ENCODE measurements at regions not wholly inside any gene's neighbourhood (a gene's known extent, or its start where the extent isn't known, plus 50 kb on each side); places are given as distances from the start of the nearest gene placed in this dataset.

DNA sequence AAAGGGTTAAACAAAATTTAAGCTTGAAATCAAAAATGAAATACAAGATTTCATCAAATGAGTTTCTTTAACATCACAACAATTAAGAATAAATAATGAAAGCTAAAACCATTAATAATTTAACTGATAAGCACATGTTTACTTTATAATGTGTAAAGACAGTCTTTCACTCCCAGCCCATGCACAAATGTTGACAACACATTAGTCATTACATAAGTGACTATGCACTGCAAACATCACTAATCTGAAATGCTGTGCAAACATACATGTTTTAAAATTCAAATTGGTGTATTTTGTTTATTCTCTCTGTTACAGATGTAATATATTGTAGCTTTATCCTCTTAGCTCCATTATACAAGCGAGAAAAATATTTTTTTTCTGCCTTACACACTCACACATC, 220.6 kb upstream of the CPXCR1 start:
- no peak overlapping the region for H3K4me3 ChIP-seq (ENCODE audit: low read depth in 2 of 2, low read length in 2 of 2)
- ATAC-seq = no peak
- POLR2A ChIA-PET = no interaction called here

DNA sequence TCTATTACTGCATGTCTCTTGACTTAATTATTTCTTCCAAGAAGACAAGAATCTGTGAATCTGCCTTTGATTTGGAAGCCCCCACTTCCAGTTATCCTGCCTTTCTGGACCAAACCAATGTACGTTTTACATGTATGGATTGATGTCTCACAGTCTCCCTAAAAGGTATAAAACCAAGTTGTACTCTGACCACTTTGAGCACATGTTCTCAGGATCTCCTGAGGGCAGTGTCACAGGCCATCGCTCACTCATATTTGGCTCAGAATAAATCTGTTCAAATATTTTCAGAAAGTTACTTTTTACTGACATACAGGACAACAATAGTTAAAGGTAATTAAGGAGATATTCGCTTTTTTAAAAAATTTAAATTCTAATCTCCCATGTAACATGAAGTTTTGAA, 188.6 kb upstream of the CPXCR1 start:
- Histone ChIP-seq H3K4me3 (ENCODE audit: low read depth in 2 of 2, low read length in 2 of 2) (no peak overlapping the region), H3K36me3 (ENCODE audit: control insufficient read depth, insufficient read depth, low read length) (no peaks in the 10 kb centered on the region), H3K4me1 (ENCODE audit: control insufficient read depth, insufficient read depth, low read length) (no peaks in the 10 kb centered on the region), H3K27ac (ENCODE audit: low read length) (no peak overlapping the region), H3K9me3 (ENCODE audit: control insufficient read depth, insufficient read depth, low read depth, low read length) (no peaks in the 10 kb centered on the region), H3K27me3 (ENCODE audit: control insufficient read depth, insufficient read depth, low read length) (no peaks in the 10 kb centered on the region)
- TF ChIP-seq TCF7L2 (IDR thresholded peaks at IDR 0.05; ENCODE audit: low read depth, low read length) = no peak
- no peak for TF ChIP-seq SIN3A (IDR thresholded peaks at IDR 0.05; ENCODE audit: borderline replicate concordance, insufficient read depth, low read depth, low read length)
- TF ChIP-seq, protein P1, sequence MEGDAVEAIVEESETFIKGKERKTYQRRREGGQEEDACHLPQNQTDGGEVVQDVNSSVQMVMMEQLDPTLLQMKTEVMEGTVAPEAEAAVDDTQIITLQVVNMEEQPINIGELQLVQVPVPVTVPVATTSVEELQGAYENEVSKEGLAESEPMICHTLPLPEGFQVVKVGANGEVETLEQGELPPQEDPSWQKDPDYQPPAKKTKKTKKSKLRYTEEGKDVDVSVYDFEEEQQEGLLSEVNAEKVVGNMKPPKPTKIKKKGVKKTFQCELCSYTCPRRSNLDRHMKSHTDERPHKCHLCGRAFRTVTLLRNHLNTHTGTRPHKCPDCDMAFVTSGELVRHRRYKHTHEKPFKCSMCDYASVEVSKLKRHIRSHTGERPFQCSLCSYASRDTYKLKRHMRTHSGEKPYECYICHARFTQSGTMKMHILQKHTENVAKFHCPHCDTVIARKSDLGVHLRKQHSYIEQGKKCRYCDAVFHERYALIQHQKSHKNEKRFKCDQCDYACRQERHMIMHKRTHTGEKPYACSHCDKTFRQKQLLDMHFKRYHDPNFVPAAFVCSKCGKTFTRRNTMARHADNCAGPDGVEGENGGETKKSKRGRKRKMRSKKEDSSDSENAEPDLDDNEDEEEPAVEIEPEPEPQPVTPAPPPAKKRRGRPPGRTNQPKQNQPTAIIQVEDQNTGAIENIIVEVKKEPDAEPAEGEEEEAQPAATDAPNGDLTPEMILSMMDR (IDR thresholded peaks at IDR 0.05) = no peak
- TF ChIP-seq POLR2AphosphoS5 (IDR thresholded peaks at IDR 0.05; ENCODE audit: low read depth, low read length) = no peak
- TF ChIP-seq, protein P2, sequence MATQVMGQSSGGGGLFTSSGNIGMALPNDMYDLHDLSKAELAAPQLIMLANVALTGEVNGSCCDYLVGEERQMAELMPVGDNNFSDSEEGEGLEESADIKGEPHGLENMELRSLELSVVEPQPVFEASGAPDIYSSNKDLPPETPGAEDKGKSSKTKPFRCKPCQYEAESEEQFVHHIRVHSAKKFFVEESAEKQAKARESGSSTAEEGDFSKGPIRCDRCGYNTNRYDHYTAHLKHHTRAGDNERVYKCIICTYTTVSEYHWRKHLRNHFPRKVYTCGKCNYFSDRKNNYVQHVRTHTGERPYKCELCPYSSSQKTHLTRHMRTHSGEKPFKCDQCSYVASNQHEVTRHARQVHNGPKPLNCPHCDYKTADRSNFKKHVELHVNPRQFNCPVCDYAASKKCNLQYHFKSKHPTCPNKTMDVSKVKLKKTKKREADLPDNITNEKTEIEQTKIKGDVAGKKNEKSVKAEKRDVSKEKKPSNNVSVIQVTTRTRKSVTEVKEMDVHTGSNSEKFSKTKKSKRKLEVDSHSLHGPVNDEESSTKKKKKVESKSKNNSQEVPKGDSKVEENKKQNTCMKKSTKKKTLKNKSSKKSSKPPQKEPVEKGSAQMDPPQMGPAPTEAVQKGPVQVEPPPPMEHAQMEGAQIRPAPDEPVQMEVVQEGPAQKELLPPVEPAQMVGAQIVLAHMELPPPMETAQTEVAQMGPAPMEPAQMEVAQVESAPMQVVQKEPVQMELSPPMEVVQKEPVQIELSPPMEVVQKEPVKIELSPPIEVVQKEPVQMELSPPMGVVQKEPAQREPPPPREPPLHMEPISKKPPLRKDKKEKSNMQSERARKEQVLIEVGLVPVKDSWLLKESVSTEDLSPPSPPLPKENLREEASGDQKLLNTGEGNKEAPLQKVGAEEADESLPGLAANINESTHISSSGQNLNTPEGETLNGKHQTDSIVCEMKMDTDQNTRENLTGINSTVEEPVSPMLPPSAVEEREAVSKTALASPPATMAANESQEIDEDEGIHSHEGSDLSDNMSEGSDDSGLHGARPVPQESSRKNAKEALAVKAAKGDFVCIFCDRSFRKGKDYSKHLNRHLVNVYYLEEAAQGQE (IDR thresholded peaks at IDR 0.05; ENCODE audit: insufficient read depth in 1 of 2, low read depth in 2 of 2, low read length in 1 of 2) = no peak
- in situ Hi-C loops (cut with HindIII; ENCODE audit: low pct_unique_long_range_greater_than_20kb, low sequenced_read_pairs) = no loop called here
- no peak for ATAC-seq
- CTCF ChIA-PET = no interaction called here
- no peak for DNase-seq (ENCODE audit: low read depth, low spot score)
- intact Hi-C loops (cut with micrococcal nuclease; ENCODE audit: unreplicated experiment) = no loop called here
- no TSS peak for BruUV-seq (replicated peaks)
- POLR2A ChIA-PET = no interaction called here

More for the DNA sequence above, 220.6 kb upstream of the CPXCR1 start:
- no peaks in the 10 kb centered on the region for H3K4me1 ChIP-seq (ENCODE audit: control insufficient read depth, insufficient read depth, low read length)
- in situ Hi-C loops (cut with HindIII; ENCODE audit: low pct_unique_long_range_greater_than_20kb, low sequenced_read_pairs) = no loop called here
- intact Hi-C loops (cut with micrococcal nuclease; ENCODE audit: unreplicated experiment) = no loop called here
- no TSS peak for BruUV-seq (replicated peaks)
- H3K36me3 ChIP-seq (ENCODE audit: control insufficient read depth, insufficient read depth, low read length) = no peaks in the 10 kb centered on the region
- no peak for TF ChIP-seq TCF7L2 (IDR thresholded peaks at IDR 0.05; ENCODE audit: low read depth, low read length)
- TF ChIP-seq, protein P1 (IDR thresholded peaks at IDR 0.05) = no peak
- TF ChIP-seq, protein P2 (IDR thresholded peaks at IDR 0.05; ENCODE audit: insufficient read depth in 1 of 2, low read depth in 2 of 2, low read length in 1 of 2) = no peak
- TF ChIP-seq SIN3A (IDR thresholded peaks at IDR 0.05; ENCODE audit: borderline replicate concordance, insufficient read depth, low read depth, low read length) = no peak
- TF ChIP-seq POLR2AphosphoS5 (IDR thresholded peaks at IDR 0.05; ENCODE audit: low read depth, low read length) = no peak
- no peaks in the 10 kb centered on the region for H3K9me3 ChIP-seq (ENCODE audit: control insufficient read depth, insufficient read depth, low read depth, low read length)
- no peaks in the 10 kb centered on the region for H3K27me3 ChIP-seq (ENCODE audit: control insufficient read depth, insufficient read depth, low read length)
- CTCF ChIA-PET = no interaction called here
- no peak for DNase-seq (ENCODE audit: low read depth, low spot score)
- H3K27ac ChIP-seq (ENCODE audit: low read length) = no peak overlapping the region
